Caki2 (cell line): ENCODE measurements at regions not wholly inside any gene's neighbourhood (a gene's known extent, or its start where the extent isn't known, plus 50 kb on each side); places are given as distances from the start of the nearest gene placed in this dataset.
"Not testable (repeated sequence)": the region's sequence is repeated elsewhere in the genome, so short reads cannot be mapped to it uniquely, and the experiment has no call there.

Experiments
- DNase-seq: peaks from one replicate; pipeline ENCODE4 v3.0.0-alpha.2; 2015; ENCODE audit warnings: low read depth
- in situ Hi-C: cut with HindIII; loops from 2 replicates; pipeline ENCODE4 v1.10.0; 2016; ENCODE audit warnings: low sequenced_read_pairs, low pct_unique_long_range_greater_than_20kb, mixed read lengths

- DNase-seq, result no peak
- in situ Hi-C loops, result no loop called here
Measured at GRCh38 chr14:106808458-106808857, 1282.1 kb downstream of the TMEM121 start.

GRCh38 chr14:106808907-106809306 is 1282.5 kb downstream of the TMEM121 start:
- in situ Hi-C loops, result no loop called here

GRCh38 chr14:106809615-106810014 is 1283.2 kb downstream of the TMEM121 start:
- in situ Hi-C loops, result no loop called here
- no peak for DNase-seq

More at GRCh38 chr14:106808907-106809306, 1282.5 kb downstream of the TMEM121 start:
- no peak for DNase-seq

- DNase-seq, in situ Hi-C loops: not testable (repeated sequence)
Measured at GRCh38 chr14:106810168-106810567, 1283.8 kb downstream of the TMEM121 start.

GRCh38 chr14:106811162-106811561 is 1284.8 kb downstream of the TMEM121 start:
- DNase-seq, result no peak
- in situ Hi-C loops, result no loop called here

GRCh38 chr14:106812788-106813476 is 1286.5 kb downstream of the TMEM121 start:
- no peak for DNase-seq
- in situ Hi-C loops, result no loop called here

- DNase-seq, result no peak
- in situ Hi-C loops, result no loop called here
Measured at GRCh38 chr14:106813477-106813823, 1287.1 kb downstream of the TMEM121 start.

GRCh38 chr14:106820119-106820518 is 1293.7 kb downstream of the TMEM121 start:
- DNase-seq, result no peak
- in situ Hi-C loops, result no loop called here

GRCh38 chr14:106821119-106821518 is 1294.7 kb downstream of the TMEM121 start:
- in situ Hi-C loops, result no loop called here

GRCh38 chr14:106822905-106823304 is 1296.5 kb downstream of the TMEM121 start:
- in situ Hi-C loops, result no loop called here
- DNase-seq, result no peak

More at GRCh38 chr14:106821119-106821518, 1294.7 kb downstream of the TMEM121 start:
- no peak for DNase-seq

GRCh38 chr14:106823552-106823951 is 1297.2 kb downstream of the TMEM121 start:
- DNase-seq, result no peak

GRCh38 chr14:106826833-106827369 is 1300.5 kb downstream of the TMEM121 start:
- in situ Hi-C loops, result no loop called here
- no peak for DNase-seq

More at GRCh38 chr14:106823552-106823951, 1297.2 kb downstream of the TMEM121 start:
- in situ Hi-C loops, result no loop called here

- no peak for DNase-seq
Measured at GRCh38 chr14:106831322-106831720, 1304.9 kb downstream of the TMEM121 start.

GRCh38 chr14:106837870-106838269 is 1311.5 kb downstream of the TMEM121 start:
- in situ Hi-C loops, result no loop called here
- no peak for DNase-seq

More at GRCh38 chr14:106831322-106831720, 1304.9 kb downstream of the TMEM121 start:
- in situ Hi-C loops, result no loop called here

- no peak for DNase-seq
- in situ Hi-C loops, result no loop called here
Measured at GRCh38 chr14:106838991-106839769, 1312.8 kb downstream of the TMEM121 start.

- DNase-seq, result no peak
- in situ Hi-C loops, result no loop called here
Measured at GRCh38 chr14:106840258-106840657, 1313.9 kb downstream of the TMEM121 start.

- DNase-seq, result no peak
- in situ Hi-C loops, result no loop called here
Measured at GRCh38 chr14:106840991-106841390, 1314.6 kb downstream of the TMEM121 start.

GRCh38 chr14:106841701-106842100 is 1315.3 kb downstream of the TMEM121 start:
- no peak for DNase-seq
- in situ Hi-C loops, result no loop called here

- no peak for DNase-seq
- in situ Hi-C loops, result no loop called here
Measured at GRCh38 chr14:106842687-106843086, 1316.3 kb downstream of the TMEM121 start.
